ENCODE measurements at regions not wholly inside any gene's neighbourhood (a gene's known extent, or its start where the extent isn't known, plus 50 kb on each side); places are given as distances from the start of the nearest gene placed in this dataset.

DNA sequence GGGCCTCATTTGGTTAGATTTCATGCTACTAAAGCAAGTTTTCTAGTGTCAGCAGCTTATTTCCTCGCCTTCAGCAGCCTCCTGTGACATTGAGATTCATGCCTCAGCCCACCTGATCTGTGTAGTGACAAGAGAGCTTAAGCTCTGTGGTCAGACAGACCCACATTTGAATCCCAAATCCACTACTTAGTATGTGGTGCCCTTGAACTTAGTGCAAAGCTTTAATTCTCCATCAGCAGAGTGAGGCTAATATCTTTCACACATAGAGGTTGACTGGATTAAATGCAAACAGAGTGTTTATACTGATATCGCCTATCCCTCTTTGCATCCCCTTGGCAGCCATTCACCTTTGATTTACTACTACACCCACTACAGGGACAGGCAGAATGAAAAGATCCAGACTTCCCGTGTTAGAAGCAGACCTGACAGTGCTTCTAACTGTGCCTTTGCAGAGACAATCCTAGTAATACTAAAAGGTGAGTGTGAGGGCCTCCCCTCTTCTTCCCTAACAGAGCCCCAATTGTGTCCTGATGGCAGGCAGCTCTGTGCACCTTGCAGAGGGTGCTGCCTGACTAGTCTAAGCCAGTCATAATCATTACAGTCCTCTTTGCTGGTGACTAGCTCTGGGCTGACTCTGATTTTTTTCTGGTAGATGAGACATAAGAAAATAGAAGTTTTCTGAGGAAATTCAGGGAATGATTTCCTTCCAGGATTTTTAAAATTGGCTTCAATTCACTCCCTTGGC, 264.0 kb downstream of the CTH start:
- Histone ChIP-seq H3K27me3 (replicated peaks; ENCODE audit: control insufficient read depth, insufficient read depth, low read length) (no peaks in the 10 kb centered on the region), H3K36me3 (ENCODE audit: control insufficient read depth, insufficient read depth, low read length) (no peaks in the 10 kb centered on the region), H3K4me3 (replicated peaks; ENCODE audit: low read depth, low read length) (no peak overlapping the region)
- no peak for DNase-seq (ENCODE audit: extremely low read depth, insufficient read length)
- TF ChIP-seq, protein P1, sequence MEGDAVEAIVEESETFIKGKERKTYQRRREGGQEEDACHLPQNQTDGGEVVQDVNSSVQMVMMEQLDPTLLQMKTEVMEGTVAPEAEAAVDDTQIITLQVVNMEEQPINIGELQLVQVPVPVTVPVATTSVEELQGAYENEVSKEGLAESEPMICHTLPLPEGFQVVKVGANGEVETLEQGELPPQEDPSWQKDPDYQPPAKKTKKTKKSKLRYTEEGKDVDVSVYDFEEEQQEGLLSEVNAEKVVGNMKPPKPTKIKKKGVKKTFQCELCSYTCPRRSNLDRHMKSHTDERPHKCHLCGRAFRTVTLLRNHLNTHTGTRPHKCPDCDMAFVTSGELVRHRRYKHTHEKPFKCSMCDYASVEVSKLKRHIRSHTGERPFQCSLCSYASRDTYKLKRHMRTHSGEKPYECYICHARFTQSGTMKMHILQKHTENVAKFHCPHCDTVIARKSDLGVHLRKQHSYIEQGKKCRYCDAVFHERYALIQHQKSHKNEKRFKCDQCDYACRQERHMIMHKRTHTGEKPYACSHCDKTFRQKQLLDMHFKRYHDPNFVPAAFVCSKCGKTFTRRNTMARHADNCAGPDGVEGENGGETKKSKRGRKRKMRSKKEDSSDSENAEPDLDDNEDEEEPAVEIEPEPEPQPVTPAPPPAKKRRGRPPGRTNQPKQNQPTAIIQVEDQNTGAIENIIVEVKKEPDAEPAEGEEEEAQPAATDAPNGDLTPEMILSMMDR (IDR thresholded peaks at IDR 0.05; ENCODE audit: insufficient read depth, low read length, poor library complexity, severe bottlenecking), result no peak

DNA sequence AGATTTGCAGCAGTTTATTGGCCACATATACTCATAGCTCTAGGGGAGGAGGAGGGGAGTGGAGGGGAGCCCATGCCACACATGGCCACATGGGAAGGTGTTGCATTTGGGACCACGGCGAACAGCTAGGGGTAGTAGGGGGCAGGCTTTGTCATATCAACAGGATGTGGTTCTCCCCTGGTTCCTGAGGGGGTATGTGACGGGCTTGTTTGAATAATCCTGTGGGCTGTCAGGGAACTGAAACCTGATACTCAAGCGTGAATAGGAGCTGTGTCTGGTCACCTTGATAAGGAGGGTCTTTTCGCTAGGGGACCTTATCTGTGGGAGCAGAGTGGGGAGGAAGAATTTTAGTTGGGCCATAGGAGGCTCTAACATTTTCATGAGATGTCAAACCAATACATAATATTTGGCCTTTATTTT, 264.7 kb downstream of the CTH start:
- TF ChIP-seq, protein P1 (IDR thresholded peaks at IDR 0.05; ENCODE audit: insufficient read depth, low read length, poor library complexity, severe bottlenecking), result no peak
- peak; percentile 12 for DNase-seq (ENCODE audit: extremely low read depth, insufficient read length)
- Histone ChIP-seq H3K36me3 (ENCODE audit: control insufficient read depth, insufficient read depth, low read length) (no peaks in the 10 kb centered on the region), H3K4me3 (replicated peaks; ENCODE audit: low read depth, low read length) (no peak overlapping the region), H3K27me3 (replicated peaks; ENCODE audit: control insufficient read depth, insufficient read depth, low read length) (no peaks in the 10 kb centered on the region)

DNA sequence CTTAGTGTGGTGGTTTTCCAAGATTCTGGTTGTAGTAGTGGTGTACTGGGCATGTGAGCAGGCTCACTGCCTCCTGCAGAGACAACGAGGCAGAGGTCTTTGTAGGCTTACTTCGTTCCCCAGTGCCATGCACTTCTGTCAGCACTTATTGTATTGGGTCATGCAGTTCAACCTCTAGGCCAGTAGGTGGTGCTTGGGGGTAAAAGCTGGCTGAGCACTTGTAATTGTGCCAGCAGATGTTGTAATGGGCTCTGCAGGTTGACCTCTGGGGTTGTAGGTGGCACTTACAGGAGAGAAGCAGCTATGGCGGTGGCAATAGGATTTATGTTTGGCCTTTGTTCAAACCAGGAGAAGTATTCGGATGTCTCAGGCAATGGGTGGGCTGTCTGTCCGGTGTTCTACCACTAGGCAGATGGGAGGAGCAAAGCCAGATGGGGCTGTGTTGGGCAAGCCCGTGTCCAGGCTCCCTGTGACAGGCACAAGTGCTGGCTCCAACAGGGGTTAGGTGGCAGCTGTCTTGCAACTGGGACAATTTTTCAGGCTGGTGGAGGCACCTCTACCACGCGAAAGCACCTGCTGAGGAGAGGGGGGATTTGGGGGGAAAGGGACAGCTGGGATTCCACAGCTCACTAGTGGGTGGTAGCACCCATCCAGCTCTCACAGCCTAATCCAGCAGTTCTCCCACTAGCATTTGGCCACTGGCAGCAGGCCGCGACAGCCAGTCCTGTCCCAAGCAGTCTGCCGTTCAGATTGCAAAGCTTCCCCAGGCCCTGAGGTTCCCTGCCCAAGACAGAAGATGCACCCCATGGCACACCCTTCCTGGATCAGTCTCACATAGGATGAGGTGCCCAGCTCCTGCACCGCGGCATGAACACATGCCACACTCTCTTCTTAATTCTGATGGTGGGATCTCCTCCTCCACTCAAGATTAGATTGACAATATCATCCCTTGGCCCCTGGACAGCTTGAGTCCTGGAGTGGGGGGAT, 274.5 kb downstream of the CTH start:
- no peak for DNase-seq (ENCODE audit: extremely low read depth, insufficient read length)
- TF ChIP-seq, protein P1 (IDR thresholded peaks at IDR 0.05; ENCODE audit: insufficient read depth, low read length, poor library complexity, severe bottlenecking), result peak; percentile 91
- Histone ChIP-seq H3K36me3 (ENCODE audit: control insufficient read depth, insufficient read depth, low read length) (no peaks in the 10 kb centered on the region), H3K27me3 (replicated peaks; ENCODE audit: control insufficient read depth, insufficient read depth, low read length) (peaks cover 1% of the 10 kb centered on the region; the same call in 1 of the 2 replicates), H3K4me3 (replicated peaks; ENCODE audit: low read depth, low read length) (no peak overlapping the region)

DNA sequence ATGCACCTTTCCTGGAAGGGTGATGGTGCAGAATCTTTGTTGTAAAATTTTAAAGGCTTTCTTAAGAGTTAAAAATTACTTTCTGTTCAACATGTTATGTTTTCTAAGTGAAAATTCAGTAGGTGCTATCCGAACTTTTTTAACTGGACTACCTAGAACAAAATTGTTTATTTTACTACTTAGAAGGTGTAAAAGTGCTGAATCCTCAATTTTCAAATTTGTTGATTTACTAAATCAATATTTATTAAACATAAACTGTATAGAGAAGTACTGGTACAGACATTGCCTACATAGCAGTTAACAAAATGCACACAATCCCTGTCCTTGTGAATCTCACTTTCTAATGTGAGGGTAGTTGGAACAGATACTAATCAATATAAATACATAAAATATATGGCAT, 277.5 kb downstream of the CTH start:
- no peak for DNase-seq (ENCODE audit: extremely low read depth, insufficient read length)
- Histone ChIP-seq H3K4me3 (replicated peaks; ENCODE audit: low read depth, low read length) (no peak overlapping the region), H3K36me3 (ENCODE audit: control insufficient read depth, insufficient read depth, low read length) (no peaks in the 10 kb centered on the region), H3K27me3 (replicated peaks; ENCODE audit: control insufficient read depth, insufficient read depth, low read length) (peaks cover 1% of the 10 kb centered on the region; the same call in 1 of the 2 replicates)
- TF ChIP-seq, protein P1 (IDR thresholded peaks at IDR 0.05; ENCODE audit: insufficient read depth, low read length, poor library complexity, severe bottlenecking), result no peak

DNA sequence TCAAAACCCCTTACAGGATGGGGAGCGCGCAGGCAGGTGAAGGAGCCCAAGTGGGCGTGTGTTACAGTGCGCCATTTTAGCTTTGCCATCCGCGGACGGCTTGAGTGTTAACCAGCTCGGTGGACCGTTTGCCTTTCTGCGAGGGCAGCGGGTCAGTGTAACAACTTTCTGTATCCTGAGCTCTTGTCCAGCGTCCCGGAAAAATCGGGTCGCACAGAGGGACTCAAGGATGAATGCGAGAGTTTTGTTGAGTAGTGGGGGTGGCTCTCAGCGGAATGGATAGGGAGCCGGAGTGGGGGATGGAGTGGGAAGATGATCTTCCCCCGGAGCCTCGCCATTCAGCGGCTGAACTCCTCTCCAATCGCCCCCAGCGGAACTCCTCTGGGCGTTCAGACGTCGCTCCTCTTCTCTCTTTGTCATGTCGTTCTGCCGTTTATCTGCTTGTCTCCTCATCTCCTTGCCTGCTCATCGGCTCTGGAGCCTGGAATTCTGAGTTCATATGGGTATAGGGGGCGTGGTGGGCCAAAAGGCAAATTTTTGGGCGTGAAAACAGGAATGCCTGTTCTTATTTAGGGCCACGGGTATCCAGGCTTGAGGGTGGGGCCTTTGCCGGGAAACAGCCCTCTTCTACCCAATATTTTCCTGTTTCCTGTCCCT, 295.4 kb downstream of the CTH start:
- H3K36me3 ChIP-seq (ENCODE audit: control insufficient read depth, insufficient read depth, low read length), result no peaks in the 10 kb centered on the region
- DNase-seq (ENCODE audit: extremely low read depth, insufficient read length), result no peak

More for the DNA sequence above, 295.4 kb downstream of the CTH start:
- TF ChIP-seq, protein P1 (IDR thresholded peaks at IDR 0.05; ENCODE audit: insufficient read depth, low read length, poor library complexity, severe bottlenecking), result no peak
- Histone ChIP-seq H3K4me3 (replicated peaks; ENCODE audit: low read depth, low read length) (no peak overlapping the region), H3K27me3 (replicated peaks; ENCODE audit: control insufficient read depth, insufficient read depth, low read length) (no peaks in the 10 kb centered on the region)
